Uterus (tissue), 2 donors: ENCODE measurements at regions not wholly inside any gene's neighbourhood (a gene's known extent, or its start where the extent isn't known, plus 50 kb on each side); places are given as distances from the start of the nearest gene placed in this dataset.

Experiments
- POLR2A ChIP-seq, 2 donors: fragments of 450-650 bp; IDR thresholded peaks; one replicate each; pipeline ENCODE4 v1.6.1; 2016; ENCODE audit warnings: antibody characterized with exemption in 2 of 2, mild to moderate bottlenecking in 1 of 2, moderate library complexity in 1 of 2
- TF ChIP-seq, protein P1 (sequence below), 4 experiments: fragments of 200-600 bp in 2 of 4; fragments of 450-650 bp in 2 of 4; sonication (generic) in 2 of 4; IDR thresholded peaks; one replicate each; pipeline ENCODE4 v1.5.1; 2016 to 2019; ENCODE audit warnings: antibody characterized with exemption in 4 of 4, mild to moderate bottlenecking in 2 of 4, moderate library complexity in 1 of 4

- TF ChIP-seq, protein P1, sequence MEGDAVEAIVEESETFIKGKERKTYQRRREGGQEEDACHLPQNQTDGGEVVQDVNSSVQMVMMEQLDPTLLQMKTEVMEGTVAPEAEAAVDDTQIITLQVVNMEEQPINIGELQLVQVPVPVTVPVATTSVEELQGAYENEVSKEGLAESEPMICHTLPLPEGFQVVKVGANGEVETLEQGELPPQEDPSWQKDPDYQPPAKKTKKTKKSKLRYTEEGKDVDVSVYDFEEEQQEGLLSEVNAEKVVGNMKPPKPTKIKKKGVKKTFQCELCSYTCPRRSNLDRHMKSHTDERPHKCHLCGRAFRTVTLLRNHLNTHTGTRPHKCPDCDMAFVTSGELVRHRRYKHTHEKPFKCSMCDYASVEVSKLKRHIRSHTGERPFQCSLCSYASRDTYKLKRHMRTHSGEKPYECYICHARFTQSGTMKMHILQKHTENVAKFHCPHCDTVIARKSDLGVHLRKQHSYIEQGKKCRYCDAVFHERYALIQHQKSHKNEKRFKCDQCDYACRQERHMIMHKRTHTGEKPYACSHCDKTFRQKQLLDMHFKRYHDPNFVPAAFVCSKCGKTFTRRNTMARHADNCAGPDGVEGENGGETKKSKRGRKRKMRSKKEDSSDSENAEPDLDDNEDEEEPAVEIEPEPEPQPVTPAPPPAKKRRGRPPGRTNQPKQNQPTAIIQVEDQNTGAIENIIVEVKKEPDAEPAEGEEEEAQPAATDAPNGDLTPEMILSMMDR (IDR thresholded peaks at IDR 0.05), result no peak
- TF ChIP-seq POLR2A (IDR thresholded peaks at IDR 0.05), result no peak
Observed at GRCh38 chr1:71223641-71224340, 143.0 kb upstream of the ZRANB2 start.
